Mesendoderm (in vitro differentiated cells): ENCODE measurements at regions not wholly inside any gene's neighbourhood (a gene's known extent, or its start where the extent isn't known, plus 50 kb on each side); places are given as distances from the start of the nearest gene placed in this dataset.

Experiments
- DNase-seq: peaks from one replicate; pipeline ENCODE4 v3.0.0; 2013
- H2AK5ac ChIP-seq: 2 replicates; pipeline ENCODE4 v1.6.1; 2013; ENCODE audit warnings: low read length, inconsistent platforms
- H2BK120ac ChIP-seq: 2 replicates; pipeline ENCODE4 v1.6.1; 2013; ENCODE audit warnings: low read depth, mild to moderate bottlenecking, low read length, moderate library complexity, mixed read lengths
- H2BK15ac ChIP-seq: replicated peaks from 2 replicates; pipeline ENCODE4 v1.6.1; 2013; ENCODE audit warnings: low read depth, mild to moderate bottlenecking, moderate library complexity
- H2BK5ac ChIP-seq: 2 replicates; pipeline ENCODE4 v1.6.1; 2013; ENCODE audit warnings: low read length, inconsistent platforms
- H3K18ac ChIP-seq: 2 replicates; pipeline ENCODE4 v1.6.1; 2013; ENCODE audit warnings: mild to moderate bottlenecking, low read length, mixed read lengths
- H3K23ac ChIP-seq: one replicate; pipeline ENCODE4 v1.6.1; 2013; ENCODE audit warnings: low read length
- H3K27ac ChIP-seq: 2 replicates; pipeline ENCODE4 v1.5.1; 2013; ENCODE audit warnings: low read depth, mild to moderate bottlenecking, inconsistent platforms, low read length, moderate library complexity
- H3K27me3 ChIP-seq: 2 replicates; pipeline ENCODE4 v1.6.1; 2013; ENCODE audit warnings: low read length, control low read depth, mild to moderate bottlenecking, inconsistent platforms; ENCODE audit not compliant: insufficient read depth, poor library complexity
- H3K36me3 ChIP-seq: 2 replicates; pipeline ENCODE4 v1.6.1; 2013; ENCODE audit warnings: low read length, inconsistent platforms; ENCODE audit not compliant: control insufficient read depth, insufficient read depth
- H3K4ac ChIP-seq: one replicate; pipeline ENCODE4 v1.6.1; 2013; ENCODE audit warnings: low read depth, mild to moderate bottlenecking, low read length, moderate library complexity
- H3K4me1 ChIP-seq: 2 replicates; pipeline ENCODE4 v1.6.1; 2013; ENCODE audit warnings: low read depth, low read length, inconsistent platforms; ENCODE audit not compliant: control insufficient read depth
- H3K4me2 ChIP-seq: 2 replicates; pipeline ENCODE4 v1.6.1; 2013; ENCODE audit warnings: low read length
- H3K4me3 ChIP-seq: 2 replicates; pipeline ENCODE4 v1.5.1; 2013; ENCODE audit warnings: mild to moderate bottlenecking, low read length
- H3K56ac ChIP-seq: one replicate; pipeline ENCODE4 v1.6.1; 2013; ENCODE audit warnings: low read length
- H3K79me1 ChIP-seq: 2 replicates; pipeline ENCODE4 v1.6.1; 2013; ENCODE audit warnings: low read length, inconsistent platforms
- H3K79me2 ChIP-seq: 2 replicates; pipeline ENCODE4 v1.6.1; 2013; ENCODE audit warnings: mild to moderate bottlenecking, low read length; ENCODE audit not compliant: control insufficient read depth, insufficient read depth
- H3K9ac ChIP-seq: 2 replicates; pipeline ENCODE4 v1.6.1; 2013; ENCODE audit warnings: low read length, inconsistent platforms
- H4K5ac ChIP-seq: one replicate; pipeline ENCODE4 v1.6.1; 2013; ENCODE audit warnings: low read length
- H4K8ac ChIP-seq: one replicate; pipeline ENCODE4 v1.6.1; 2013; ENCODE audit warnings: low read depth, mild to moderate bottlenecking, control low read depth, low read length, moderate library complexity
- WGBS: extraction: QIAGEN DNeasy Blood & Tissue Kit; methylation state at CpG from one replicate; pipeline ENCODE4 v1.1.7; 2013; ENCODE audit warnings: low lambda C conversion rate, missing lambda C conversion rate; ENCODE audit not compliant: insufficient coverage; ENCODE audit errors: extremely low coverage; 5-methylcytosine and 5-hydroxymethylcytosine counted together

DNA sequence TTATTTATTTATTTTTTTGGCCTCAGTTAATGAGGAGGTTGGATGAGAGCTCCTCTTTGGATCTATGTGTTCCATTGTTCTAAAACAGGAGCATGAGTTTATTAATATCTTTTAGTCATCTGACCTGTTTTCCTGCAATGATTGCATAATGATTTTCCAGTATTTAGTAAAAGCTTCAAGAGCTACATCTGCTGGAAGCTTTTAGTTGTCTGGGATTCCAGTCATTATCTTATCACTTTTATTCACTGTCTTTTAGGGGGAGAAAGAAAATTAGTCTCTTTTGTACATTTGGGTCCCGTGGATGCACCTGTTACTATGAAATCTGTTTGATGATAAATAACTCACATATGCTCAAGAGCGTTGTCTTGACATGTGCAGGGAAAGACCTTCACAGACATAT lies 1270.0 kb downstream of the ROBO1 start:
- Histone ChIP-seq H3K36me3 (no peaks in the 10 kb centered on the region), H4K8ac (no peak overlapping the region), H2BK15ac (no peak overlapping the region), H3K4me3 (no peak overlapping the region), H2BK120ac (no peak overlapping the region), H2AK5ac (no peak overlapping the region), H3K79me2 (no peaks in the 10 kb centered on the region), H3K23ac (no peak overlapping the region), H3K4me1 (no peaks in the 10 kb centered on the region), H3K4ac (no peak overlapping the region), H3K27me3 (no peaks in the 10 kb centered on the region), H2BK5ac (no peak overlapping the region), H3K18ac (no peak overlapping the region), H3K4me2 (no peak overlapping the region), H3K27ac (no peak overlapping the region), H4K5ac (no peak overlapping the region), H3K9ac (no peak overlapping the region), H3K56ac (no peak overlapping the region), H3K79me1 (no peaks in the 10 kb centered on the region)
- WGBS: no CpG with 5 or more reads among the region's 2 CpGs
- DNase-seq: no peak

DNA sequence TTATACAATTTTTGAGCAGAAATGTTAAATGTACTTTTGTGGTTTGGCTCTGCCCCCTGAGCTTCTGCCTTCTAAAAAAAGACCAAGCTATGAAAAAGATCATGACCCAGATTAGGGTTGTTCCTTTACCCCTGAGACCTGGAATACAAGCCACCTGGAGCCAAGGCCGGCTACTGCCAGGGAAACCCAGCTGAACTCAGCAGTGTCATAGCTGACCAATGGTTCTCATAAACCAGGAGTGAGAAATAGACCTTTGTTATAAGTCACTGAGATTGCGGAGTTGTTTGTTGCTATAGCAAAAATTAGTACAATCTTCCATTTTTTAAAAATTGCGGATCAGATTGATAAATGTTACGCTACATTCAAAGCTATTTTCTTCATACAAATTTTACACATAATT lies 1261.7 kb downstream of the ROBO1 start:
- no peaks in the 10 kb centered on the region for H3K79me2 ChIP-seq
- H3K9ac ChIP-seq: no peak overlapping the region
- no peaks in the 10 kb centered on the region for H3K79me1 ChIP-seq
- H3K4ac ChIP-seq: peak overlapping the region; percentile 31
- no peak overlapping the region for H2BK15ac ChIP-seq
- no peak overlapping the region for H2BK5ac ChIP-seq
- no peak overlapping the region for H3K23ac ChIP-seq
- no peak overlapping the region for H4K5ac ChIP-seq
- H3K4me2 ChIP-seq: no peak overlapping the region
- peak overlapping the region; percentile 76 for H4K8ac ChIP-seq
- H3K4me1 ChIP-seq: peaks cover 4% of the 10 kb centered on the region
- peak overlapping the region; percentile 98 for H3K18ac ChIP-seq
- H3K56ac ChIP-seq: no peak overlapping the region
- no CpG with 5 or more reads among the region's 4 CpGs for WGBS
- H2AK5ac ChIP-seq: no peak overlapping the region
- H3K27me3 ChIP-seq: no peaks in the 10 kb centered on the region
- H3K27ac ChIP-seq: peak overlapping the region; percentile 34
- no peaks in the 10 kb centered on the region for H3K36me3 ChIP-seq
- no peak for DNase-seq
- no peak overlapping the region for H2BK120ac ChIP-seq
- H3K4me3 ChIP-seq: no peak overlapping the region

DNA sequence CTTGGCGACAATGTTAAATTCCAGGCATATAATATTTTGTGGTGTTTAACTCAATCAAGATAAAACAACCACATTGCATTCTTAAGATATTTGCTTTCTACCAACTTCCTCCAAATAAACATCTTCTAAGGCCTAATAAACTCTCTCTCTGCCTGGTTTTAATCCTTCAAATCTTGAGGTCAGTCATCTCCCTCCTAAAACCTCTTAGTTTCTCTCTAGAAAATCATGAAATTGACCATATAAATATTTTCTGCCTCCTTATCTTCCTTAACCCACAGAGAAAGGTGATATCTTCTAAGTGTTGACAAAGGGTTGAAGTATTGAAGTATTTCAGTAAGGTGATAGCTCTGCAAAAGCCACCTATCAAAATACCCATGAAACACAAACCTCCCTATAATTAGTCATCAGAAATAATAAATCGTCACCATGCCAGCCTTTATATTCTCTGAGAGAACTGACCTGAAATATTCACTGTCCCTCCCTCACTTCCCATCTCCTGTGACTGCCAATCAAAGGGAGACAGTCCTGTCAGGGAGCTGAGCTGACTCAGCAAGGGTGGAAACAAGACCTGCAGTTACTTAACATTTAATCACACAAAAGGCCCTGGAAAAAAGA lies 1261.1 kb downstream of the ROBO1 start:
- no peak overlapping the region for H3K18ac ChIP-seq
- H2BK5ac ChIP-seq: no peak overlapping the region
- H4K8ac ChIP-seq: no peak overlapping the region
- H2BK15ac ChIP-seq: peak overlapping the region; percentile 4
- H2BK120ac ChIP-seq: no peak overlapping the region
- peak; percentile 57 for DNase-seq
- H3K79me1 ChIP-seq: no peaks in the 10 kb centered on the region
- no peak overlapping the region for H3K4me3 ChIP-seq
- no peaks in the 10 kb centered on the region for H3K79me2 ChIP-seq
- no peak overlapping the region for H2AK5ac ChIP-seq
- H3K27ac ChIP-seq: no peak overlapping the region
- WGBS: no CpG with 5 or more reads among the region's 2 CpGs
- no peak overlapping the region for H3K56ac ChIP-seq
- no peaks in the 10 kb centered on the region for H3K27me3 ChIP-seq
- H3K9ac ChIP-seq: no peak overlapping the region
- H3K4me1 ChIP-seq: peaks cover 4% of the 10 kb centered on the region
- H3K4me2 ChIP-seq: no peak overlapping the region
- no peak overlapping the region for H3K23ac ChIP-seq
- H3K36me3 ChIP-seq: no peaks in the 10 kb centered on the region
- H3K4ac ChIP-seq: no peak overlapping the region
- H4K5ac ChIP-seq: no peak overlapping the region

DNA sequence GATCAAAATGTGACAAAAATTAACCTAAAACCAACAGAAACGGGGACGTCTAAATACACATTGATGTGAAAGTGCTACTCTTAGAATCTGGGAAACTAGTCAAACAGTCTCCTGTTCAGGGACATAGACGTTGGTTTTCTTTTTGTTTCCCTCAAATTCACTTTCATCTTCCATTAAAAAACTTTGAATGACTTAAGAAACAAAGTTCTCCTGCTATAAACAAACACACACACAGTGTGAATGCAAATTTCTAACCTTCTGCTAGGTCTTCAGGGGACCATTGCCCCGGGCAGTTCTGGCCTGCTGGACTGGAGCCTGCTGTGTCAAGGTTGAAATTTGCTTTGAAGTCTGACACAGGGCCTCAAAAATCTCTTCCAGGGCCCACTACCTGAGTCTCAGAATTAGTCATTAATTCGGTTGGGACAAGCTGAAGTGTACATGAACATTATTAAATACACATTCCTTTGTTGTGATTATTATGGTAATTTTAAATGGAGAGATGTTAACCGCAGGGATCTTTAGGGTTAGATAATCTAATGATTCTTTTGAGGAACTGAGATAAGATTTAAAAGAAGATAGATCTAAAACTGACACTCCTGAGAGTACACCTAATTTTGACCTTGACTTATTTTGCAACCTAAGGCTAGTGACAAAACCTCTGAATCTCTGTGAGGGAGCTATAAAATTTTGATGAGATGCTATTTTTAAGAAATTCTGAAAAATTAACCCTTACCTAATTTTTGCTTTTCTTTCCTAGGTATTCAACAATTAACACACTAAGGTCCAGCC lies 1260.4 kb downstream of the ROBO1 start:
- no peak overlapping the region for H3K23ac ChIP-seq
- WGBS: 100% methylated on average over 1 of the region's 6 CpGs
- H3K27ac ChIP-seq: peak overlapping the region; percentile 34
- no peaks in the 10 kb centered on the region for H3K36me3 ChIP-seq
- no peak overlapping the region for H3K4ac ChIP-seq
- no peak overlapping the region for H3K56ac ChIP-seq
- no peak overlapping the region for H3K4me2 ChIP-seq
- no peaks in the 10 kb centered on the region for H3K79me1 ChIP-seq
- peaks cover 4% of the 10 kb centered on the region for H3K4me1 ChIP-seq
- peak overlapping the region; percentile 4 for H2BK15ac ChIP-seq
- H2BK5ac ChIP-seq: no peak overlapping the region
- peak; percentile 70 for DNase-seq
- H4K8ac ChIP-seq: no peak overlapping the region
- no peak overlapping the region for H3K9ac ChIP-seq
- H4K5ac ChIP-seq: no peak overlapping the region
- no peak overlapping the region for H3K4me3 ChIP-seq
- H3K18ac ChIP-seq: no peak overlapping the region
- H3K79me2 ChIP-seq: no peaks in the 10 kb centered on the region
- no peak overlapping the region for H2AK5ac ChIP-seq
- no peaks in the 10 kb centered on the region for H3K27me3 ChIP-seq
- H2BK120ac ChIP-seq: no peak overlapping the region

DNA sequence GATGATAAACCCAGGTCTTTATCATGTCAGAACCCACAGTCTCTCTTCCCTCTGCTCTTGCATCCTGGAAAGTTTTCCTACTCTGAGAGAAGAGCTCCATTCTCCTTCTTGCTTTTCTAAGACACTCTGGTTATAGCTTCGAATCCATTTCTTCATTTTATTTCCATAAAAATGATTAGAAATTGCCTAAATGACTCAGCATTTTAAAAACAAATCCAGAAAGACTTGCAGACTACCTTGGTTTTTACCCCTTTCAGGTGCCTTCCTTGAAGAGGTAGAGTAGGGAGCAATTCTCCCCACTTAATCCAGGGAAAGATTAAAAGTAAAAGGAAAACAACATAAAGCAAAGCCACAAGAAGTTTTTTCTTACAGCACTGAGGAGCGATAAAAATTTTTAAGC lies 1256.0 kb downstream of the ROBO1 start:
- Histone ChIP-seq H3K27me3 (no peaks in the 10 kb centered on the region), H3K79me2 (no peaks in the 10 kb centered on the region), H3K79me1 (no peaks in the 10 kb centered on the region), H4K5ac (no peak overlapping the region), H3K36me3 (no peaks in the 10 kb centered on the region), H3K23ac (no peak overlapping the region), H4K8ac (no peak overlapping the region), H3K9ac (no peak overlapping the region), H3K27ac (no peak overlapping the region), H3K56ac (no peak overlapping the region), H3K4ac (no peak overlapping the region), H3K4me1 (peaks cover 3% of the 10 kb centered on the region), H2BK15ac (no peak overlapping the region), H2AK5ac (no peak overlapping the region), H2BK120ac (no peak overlapping the region), H3K4me3 (no peak overlapping the region), H3K18ac (no peak overlapping the region), H2BK5ac (no peak overlapping the region), H3K4me2 (no peak overlapping the region)
- DNase-seq: no peak
- no CpG with 5 or more reads among the region's 2 CpGs for WGBS
